ENCODE measurements at regions not wholly inside any gene's neighbourhood (a gene's known extent, or its start where the extent isn't known, plus 50 kb on each side); places are given as distances from the start of the nearest gene placed in this dataset.
"Not testable (repeated sequence)": the region's sequence is repeated elsewhere in the genome, so short reads cannot be mapped to it uniquely, and the experiment has no call there.

- no peak overlapping the region for H3K27ac ChIP-seq (ENCODE audit: low read depth, low read length)
- H3K9me3 ChIP-seq (ENCODE audit: control insufficient read depth, insufficient read depth, low read length) = no peaks in the 10 kb centered on the region
- TF ChIP-seq CTCF (IDR thresholded peaks at IDR 0.05; ENCODE audit: low read depth, low read length) = no peak
- H3K27me3 ChIP-seq (ENCODE audit: control insufficient read depth, insufficient read depth, low read length) = no peaks in the 10 kb centered on the region
- ChIA-PET CTCF (interaction anchor here (0.6 kb wide), 1 partner anchor 163 kb away, joined by 3 read pairs; no protein-coding TSS in a partner anchor), POLR2A (no interaction called here)
- H3K4me3 ChIP-seq (ENCODE audit: low read depth, low read length) = no peak overlapping the region
- no peak for DNase-seq (ENCODE audit: low read depth, low spot score)
These were observed 1218.7 kb downstream of the EFNA5 start for GRCh38 chr5:106451998-106452397.

- H3K9me3 ChIP-seq (ENCODE audit: control insufficient read depth, insufficient read depth, low read length) = no peaks in the 10 kb centered on the region
- ChIA-PET CTCF (no interaction called here), POLR2A (no interaction called here)
- H3K4me3 ChIP-seq (ENCODE audit: low read depth, low read length) = no peak overlapping the region
- H3K27ac ChIP-seq (ENCODE audit: low read depth, low read length) = no peak overlapping the region
- H3K27me3 ChIP-seq (ENCODE audit: control insufficient read depth, insufficient read depth, low read length) = no peaks in the 10 kb centered on the region
- no peak for DNase-seq (ENCODE audit: low read depth, low spot score)
- no peak for TF ChIP-seq CTCF (IDR thresholded peaks at IDR 0.05; ENCODE audit: low read depth, low read length)
These were observed 1227.0 kb downstream of the EFNA5 start for GRCh38 chr5:106443746-106444145.

GRCh38 chr5:106435185-106435584, 1235.6 kb downstream of the EFNA5 start:
- no peaks in the 10 kb centered on the region for H3K27me3 ChIP-seq (ENCODE audit: control insufficient read depth, insufficient read depth, low read length)
- POLR2A ChIA-PET = no interaction called here
- H3K27ac ChIP-seq (ENCODE audit: low read depth, low read length) = no peak overlapping the region
- no peak for TF ChIP-seq CTCF (IDR thresholded peaks at IDR 0.05; ENCODE audit: low read depth, low read length)
- no peak for DNase-seq (ENCODE audit: low read depth, low spot score)
- no peaks in the 10 kb centered on the region; the same call in 1 of the 2 replicates for H3K9me3 ChIP-seq (ENCODE audit: control insufficient read depth, insufficient read depth, low read length)
- H3K4me3 ChIP-seq (ENCODE audit: low read depth, low read length) = no peak overlapping the region
- CTCF ChIA-PET = no interaction called here

- H3K9me3 ChIP-seq (ENCODE audit: control insufficient read depth, insufficient read depth, low read length); POLR2A ChIA-PET; H3K4me3 ChIP-seq (ENCODE audit: low read depth, low read length); H3K27me3 ChIP-seq (ENCODE audit: control insufficient read depth, insufficient read depth, low read length); CTCF ChIA-PET; H3K27ac ChIP-seq (ENCODE audit: low read depth, low read length); DNase-seq (ENCODE audit: low read depth, low spot score): not testable (repeated sequence)
These were observed 1240.0 kb downstream of the EFNA5 start for GRCh38 chr5:106430733-106431132.

GRCh38 chr5:106423109-106423897, 1247.4 kb downstream of the EFNA5 start:
- Histone ChIP-seq H3K27ac (ENCODE audit: low read depth, low read length) (no peak overlapping the region), H3K27me3 (ENCODE audit: control insufficient read depth, insufficient read depth, low read length) (no peaks in the 10 kb centered on the region), H3K4me3 (ENCODE audit: low read depth, low read length) (no peak overlapping the region), H3K9me3 (ENCODE audit: control insufficient read depth, insufficient read depth, low read length) (peaks cover 8% of the 10 kb centered on the region)
- DNase-seq (ENCODE audit: low read depth, low spot score) = no peak
- POLR2A ChIA-PET = no interaction called here
- no peak for TF ChIP-seq CTCF (IDR thresholded peaks at IDR 0.05; ENCODE audit: low read depth, low read length)
- CTCF ChIA-PET = no interaction called here
